Upper lobe of right lung (tissue), 1 donor: ENCODE measurements at regions not wholly inside any gene's neighbourhood (a gene's known extent, or its start where the extent isn't known, plus 50 kb on each side); places are given as distances from the start of the nearest gene placed in this dataset.

Source experiments
- ATAC-seq: fragments of 200-7000 bp; cut with Tn5 transposase; one replicate; pipeline ENCODE4 v1.9.1; 2020; ENCODE audit warnings: mild to moderate bottlenecking, moderate library complexity
- DNase-seq: peaks from one replicate; pipeline ENCODE4 v3.0.0-alpha.2; 2020
- H3K27ac ChIP-seq: fragments of 200-600 bp; one replicate; pipeline ENCODE4 v1.8.0; 2022
- H3K27me3 ChIP-seq: fragments of 200-600 bp; one replicate; pipeline ENCODE4 v1.8.0; 2022; ENCODE audit warnings: mild to moderate bottlenecking
- H3K36me3 ChIP-seq: fragments of 200-600 bp; one replicate; pipeline ENCODE4 v1.8.0; 2022
- H3K4me1 ChIP-seq: fragments of 200-600 bp; one replicate; pipeline ENCODE4 v1.8.0; 2022
- H3K4me3 ChIP-seq: fragments of 200-600 bp; one replicate; pipeline ENCODE4 v1.8.0; 2022; ENCODE audit warnings: mild to moderate bottlenecking
- H3K9me3 ChIP-seq: fragments of 200-600 bp; one replicate; pipeline ENCODE4 v1.8.0; 2022
- intact Hi-C: fragments of 100-400 bp; cut with DNase I; formaldehyde crosslinking; loops from one replicate; pipeline ENCODE4 v1.11.0; 2022
- TF ChIP-seq, protein P1 (sequence below): fragments of 200-600 bp; IDR thresholded peaks from one replicate; pipeline ENCODE4 v1.8.0; 2022; ENCODE audit warnings: antibody characterized with exemption
- donor health status: DM: no; HTN: yes; CAD: no; lungs with severe emphysema.

DNA sequence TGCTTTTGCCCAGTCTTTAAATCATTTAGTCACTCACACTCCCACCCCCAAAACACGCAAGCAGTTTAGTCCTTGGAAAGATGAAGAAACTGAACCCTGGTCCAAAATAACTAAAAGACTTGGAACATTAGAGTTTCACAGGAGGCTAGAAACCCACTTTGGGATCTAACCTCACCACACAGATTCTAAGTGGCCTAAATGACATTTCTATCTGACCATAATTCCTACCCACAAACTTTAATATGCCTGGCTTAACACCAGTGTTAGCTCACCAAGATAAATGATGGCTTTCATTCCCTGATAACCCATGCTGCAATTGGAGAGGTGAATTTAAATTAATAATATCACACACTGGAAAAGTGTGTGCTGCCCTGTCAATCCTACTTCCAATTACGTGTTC lies 295.3 kb upstream of the UBE2E2 start:
- TF ChIP-seq, protein P1, sequence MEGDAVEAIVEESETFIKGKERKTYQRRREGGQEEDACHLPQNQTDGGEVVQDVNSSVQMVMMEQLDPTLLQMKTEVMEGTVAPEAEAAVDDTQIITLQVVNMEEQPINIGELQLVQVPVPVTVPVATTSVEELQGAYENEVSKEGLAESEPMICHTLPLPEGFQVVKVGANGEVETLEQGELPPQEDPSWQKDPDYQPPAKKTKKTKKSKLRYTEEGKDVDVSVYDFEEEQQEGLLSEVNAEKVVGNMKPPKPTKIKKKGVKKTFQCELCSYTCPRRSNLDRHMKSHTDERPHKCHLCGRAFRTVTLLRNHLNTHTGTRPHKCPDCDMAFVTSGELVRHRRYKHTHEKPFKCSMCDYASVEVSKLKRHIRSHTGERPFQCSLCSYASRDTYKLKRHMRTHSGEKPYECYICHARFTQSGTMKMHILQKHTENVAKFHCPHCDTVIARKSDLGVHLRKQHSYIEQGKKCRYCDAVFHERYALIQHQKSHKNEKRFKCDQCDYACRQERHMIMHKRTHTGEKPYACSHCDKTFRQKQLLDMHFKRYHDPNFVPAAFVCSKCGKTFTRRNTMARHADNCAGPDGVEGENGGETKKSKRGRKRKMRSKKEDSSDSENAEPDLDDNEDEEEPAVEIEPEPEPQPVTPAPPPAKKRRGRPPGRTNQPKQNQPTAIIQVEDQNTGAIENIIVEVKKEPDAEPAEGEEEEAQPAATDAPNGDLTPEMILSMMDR, result no peak
- intact Hi-C loops, result no loop called here
- H3K27ac ChIP-seq, result no peak overlapping the region
- H3K4me3 ChIP-seq, result no peak overlapping the region
- H3K27me3 ChIP-seq, result no peaks in the 10 kb centered on the region
- no peaks in the 10 kb centered on the region for H3K36me3 ChIP-seq
- H3K9me3 ChIP-seq, result no peaks in the 10 kb centered on the region
- ATAC-seq (no peak), DNase-seq (no peak)
- H3K4me1 ChIP-seq, result no peaks in the 10 kb centered on the region

DNA sequence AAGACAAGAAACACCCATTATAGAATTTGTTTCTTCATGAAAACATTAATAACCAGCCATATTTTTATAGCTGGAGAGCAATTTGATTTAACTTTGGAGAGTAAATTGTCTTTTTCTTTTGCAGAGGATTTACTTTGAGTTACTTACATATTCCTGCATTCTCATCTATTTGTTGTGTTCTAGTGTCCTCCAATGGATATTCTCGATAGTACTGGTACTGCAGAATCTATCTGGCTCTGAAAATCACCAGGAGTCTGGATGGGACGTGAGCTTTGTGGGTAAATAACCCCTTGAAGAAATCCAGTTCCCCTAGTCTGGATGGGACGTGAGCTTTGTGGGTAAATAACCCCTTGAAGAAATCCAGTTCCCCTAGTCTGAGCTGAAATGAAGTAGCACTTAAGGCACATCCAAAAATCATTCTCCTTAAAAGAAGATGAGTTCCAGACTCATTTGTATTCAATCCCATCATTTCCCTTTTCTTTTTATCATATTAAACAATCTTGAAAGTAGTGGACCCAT lies 294.1 kb upstream of the UBE2E2 start:
- intact Hi-C loops, result no loop called here
- TF ChIP-seq, protein P1, result no peak
- H3K27me3 ChIP-seq, result no peaks in the 10 kb centered on the region
- DNase-seq, result no peak
- no peaks in the 10 kb centered on the region for H3K36me3 ChIP-seq
- H3K4me3 ChIP-seq, result no peak overlapping the region
- no peak for ATAC-seq
- no peak overlapping the region for H3K27ac ChIP-seq
- H3K9me3 ChIP-seq, result no peaks in the 10 kb centered on the region
- H3K4me1 ChIP-seq, result no peaks in the 10 kb centered on the region

DNA sequence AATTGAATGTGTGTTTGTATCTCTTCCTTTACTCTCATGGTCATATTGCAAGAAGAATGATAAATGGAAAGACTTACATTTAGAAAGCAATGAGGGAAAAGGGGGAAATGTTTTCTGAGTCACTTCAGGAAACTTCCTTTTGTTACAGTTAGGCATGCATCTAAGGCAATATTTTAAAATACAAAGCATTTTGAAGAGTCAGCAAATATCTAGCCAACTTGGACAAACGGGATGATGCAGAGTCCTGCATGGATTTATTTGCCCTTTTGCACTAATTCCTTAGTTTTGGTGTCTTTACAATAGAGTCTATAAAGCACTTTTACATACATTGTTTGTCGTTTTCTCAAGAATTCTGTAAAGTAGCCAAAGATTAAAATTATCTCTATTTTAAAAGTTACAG lies 286.2 kb upstream of the UBE2E2 start:
- no peaks in the 10 kb centered on the region for H3K4me1 ChIP-seq
- H3K36me3 ChIP-seq, result no peaks in the 10 kb centered on the region
- TF ChIP-seq, protein P1, result no peak
- ATAC-seq (no peak), DNase-seq (no peak)
- no peaks in the 10 kb centered on the region for H3K9me3 ChIP-seq
- no peak overlapping the region for H3K27ac ChIP-seq
- no peaks in the 10 kb centered on the region for H3K27me3 ChIP-seq
- no peak overlapping the region for H3K4me3 ChIP-seq
- intact Hi-C loops, result no loop called here

DNA sequence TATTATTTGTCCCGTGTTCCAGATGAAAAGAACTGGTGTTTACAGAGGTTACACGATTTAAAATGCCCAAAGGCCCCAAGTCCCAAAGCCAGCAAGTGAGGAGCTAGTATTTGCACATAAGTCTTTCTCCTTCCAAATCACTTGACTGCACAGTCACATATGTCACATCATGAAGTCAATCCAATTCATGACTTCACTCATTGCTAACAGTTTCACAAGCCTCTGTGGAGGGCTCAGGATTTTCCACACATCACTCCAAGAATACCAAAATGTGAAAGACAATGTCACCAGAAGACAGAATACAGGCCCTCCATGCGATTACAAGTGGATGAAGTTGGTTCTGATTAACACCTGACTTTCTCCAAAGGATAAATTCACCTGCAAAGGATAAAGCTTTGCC lies 283.1 kb upstream of the UBE2E2 start:
- Histone ChIP-seq H3K27me3 (no peaks in the 10 kb centered on the region), H3K4me1 (no peaks in the 10 kb centered on the region), H3K27ac (no peak overlapping the region), H3K4me3 (no peak overlapping the region), H3K36me3 (no peaks in the 10 kb centered on the region), H3K9me3 (no peaks in the 10 kb centered on the region)
- no peak for DNase-seq
- TF ChIP-seq, protein P1, result no peak
- intact Hi-C loops, result no loop called here
- no peak for ATAC-seq

DNA sequence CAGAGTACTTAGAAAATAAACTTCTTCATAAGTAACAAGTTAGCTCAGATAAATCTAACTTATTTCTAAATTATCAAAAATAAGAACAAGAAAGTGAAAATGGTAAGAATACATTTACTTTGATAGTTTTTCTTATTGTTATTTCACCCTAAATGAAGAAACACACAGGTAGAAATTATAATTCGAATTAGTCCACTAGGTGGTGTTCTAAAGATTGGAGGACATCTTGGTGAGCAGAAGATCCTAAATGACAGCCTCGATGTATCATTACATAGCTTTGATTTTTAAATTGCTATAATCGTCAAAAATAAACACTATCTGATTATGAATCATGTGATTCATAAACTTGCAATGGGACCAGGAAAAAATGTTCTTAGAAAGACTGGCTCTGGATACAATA lies 280.8 kb upstream of the UBE2E2 start:
- no peak for ATAC-seq
- H3K4me3 ChIP-seq, result no peak overlapping the region
- intact Hi-C loops, result no loop called here
- no peaks in the 10 kb centered on the region for H3K9me3 ChIP-seq
- no peaks in the 10 kb centered on the region for H3K27me3 ChIP-seq
- no peak for DNase-seq
- TF ChIP-seq, protein P1, result peak; percentile 31
- no peak overlapping the region for H3K27ac ChIP-seq
- no peaks in the 10 kb centered on the region for H3K36me3 ChIP-seq
- H3K4me1 ChIP-seq, result no peaks in the 10 kb centered on the region

DNA sequence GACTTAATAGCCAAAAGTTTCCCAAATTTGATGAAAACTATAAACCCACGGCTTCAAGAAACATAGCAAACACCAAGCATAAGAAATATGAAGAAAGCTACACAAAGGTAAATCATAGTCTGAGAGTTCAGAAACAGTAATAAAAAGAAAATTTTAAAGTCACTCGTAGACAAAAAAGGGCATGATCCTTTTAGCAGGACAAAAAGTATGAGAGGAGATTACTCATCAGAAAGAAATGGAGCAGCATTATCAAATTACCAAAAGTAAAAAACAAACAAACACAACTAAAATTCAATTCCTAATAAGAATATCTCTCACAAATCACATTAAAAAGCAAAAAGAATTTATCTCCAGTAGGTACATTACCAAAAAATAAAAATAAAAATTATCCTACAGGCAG lies 279.4 kb upstream of the UBE2E2 start:
- Histone ChIP-seq H3K4me3 (no peak overlapping the region), H3K9me3 (no peaks in the 10 kb centered on the region), H3K36me3 (no peaks in the 10 kb centered on the region), H3K27ac (no peak overlapping the region), H3K4me1 (no peaks in the 10 kb centered on the region), H3K27me3 (no peaks in the 10 kb centered on the region)
- no peak for DNase-seq
- ATAC-seq, result no peak
- TF ChIP-seq, protein P1, result no peak
- intact Hi-C loops, result no loop called here
